Activated CD8-positive, alpha-beta T cell treated with anti-CD3 and anti-CD28 coated beads for 36 hours (primary cell): ENCODE measurements at regions not wholly inside any gene's neighbourhood (a gene's known extent, or its start where the extent isn't known, plus 50 kb on each side); places are given as distances from the start of the nearest gene placed in this dataset.

Source experiments
- ATAC-seq: fragments of 200-7000 bp; cut with Tn5 transposase; one replicate; pipeline ENCODE4 v1.10.0; 2021; ENCODE audit warnings: mild to moderate bottlenecking, moderate library complexity
- CTCF ChIA-PET: fragments of 350-600 bp; sonication (Branson Sonifier 250); formaldehyde crosslinking; loops from one replicate; lab custom pipeline; 2021; ENCODE audit warnings: antibody characterized with exemption; lab: Charles Lee
- POLR2A ChIA-PET: fragments of 350-600 bp; sonication (Branson Sonifier 250); formaldehyde crosslinking; loops from one replicate; lab custom pipeline; 2021; ENCODE audit warnings: antibody characterized with exemption; lab: Charles Lee
- DNase-seq: peaks from one replicate; pipeline ENCODE4 v3.0.0-alpha.2; 2020
- H3K27ac Mint-ChIP-seq: one replicate; pipeline ENCODE4 v1.8.0; 2021; ENCODE audit warnings: mild to moderate bottlenecking, mixed read lengths
- H3K27me3 Mint-ChIP-seq: one replicate; pipeline ENCODE4 v1.8.0; 2021; ENCODE audit warnings: mixed read lengths
- H3K36me3 Mint-ChIP-seq: one replicate; pipeline ENCODE4 v1.8.0; 2021; ENCODE audit warnings: low read depth, mixed read lengths
- H3K4me1 Mint-ChIP-seq: one replicate; pipeline ENCODE4 v1.8.0; 2021; ENCODE audit warnings: low read depth, mixed read lengths
- H3K4me3 Mint-ChIP-seq: one replicate; pipeline ENCODE4 v1.8.0; 2021; ENCODE audit warnings: mild to moderate bottlenecking, moderate library complexity, mixed read lengths
- H3K9me3 Mint-ChIP-seq: one replicate; pipeline ENCODE4 v1.8.0; 2021; ENCODE audit warnings: mixed read lengths
- CTCF ChIP-seq: fragments of 200-600 bp; IDR thresholded peaks from one replicate; pipeline ENCODE4 v1.8.0; 2022; ENCODE audit warnings: antibody characterized with exemption, mild to moderate bottlenecking
- intact Hi-C: fragments of 100-400 bp; cut with micrococcal nuclease; formaldehyde crosslinking; loops from one replicate; pipeline ENCODE4 v1.10.0; 2022

GRCh38 chr6:19059102-19059501 lies 672.0 kb downstream of the RNF144B start:
- CTCF ChIA-PET: no interaction called here
- DNase-seq (no peak), ATAC-seq (no peak)
- no peaks in the 10 kb centered on the region for H3K36me3 Mint-ChIP-seq
- H3K4me1 Mint-ChIP-seq: no peaks in the 10 kb centered on the region
- H3K27me3 Mint-ChIP-seq: no peaks in the 10 kb centered on the region
- H3K9me3 Mint-ChIP-seq: peaks cover 12% of the 10 kb centered on the region
- H3K4me3 Mint-ChIP-seq: no peak overlapping the region
- TF ChIP-seq CTCF: no peak
- intact Hi-C loops: no loop called here
- no peak overlapping the region for H3K27ac Mint-ChIP-seq
- POLR2A ChIA-PET: no interaction called here

- H3K9me3 Mint-ChIP-seq: peaks cover 11% of the 10 kb centered on the region
- intact Hi-C loops: no loop called here
- no peaks in the 10 kb centered on the region for H3K4me1 Mint-ChIP-seq
- ChIA-PET CTCF (no interaction called here), POLR2A (no interaction called here)
- H3K27ac Mint-ChIP-seq: no peak overlapping the region
- H3K36me3 Mint-ChIP-seq: no peaks in the 10 kb centered on the region
- H3K27me3 Mint-ChIP-seq: no peaks in the 10 kb centered on the region
- no peak overlapping the region for H3K4me3 Mint-ChIP-seq
- no peak for TF ChIP-seq CTCF
- ATAC-seq (no peak), DNase-seq (no peak)
These were observed 680.0 kb downstream of the RNF144B start for GRCh38 chr6:19067165-19067564.

GRCh38 chr6:19070520-19070919 lies 683.4 kb downstream of the RNF144B start:
- Mint-ChIP-seq H3K36me3 (no peaks in the 10 kb centered on the region), H3K27me3 (no peaks in the 10 kb centered on the region), H3K4me3 (no peak overlapping the region), H3K9me3 (peaks cover 11% of the 10 kb centered on the region), H3K27ac (no peak overlapping the region), H3K4me1 (no peaks in the 10 kb centered on the region)
- intact Hi-C loops: no loop called here
- ATAC-seq (no peak), DNase-seq (no peak)
- ChIA-PET CTCF (no interaction called here), POLR2A (no interaction called here)
- TF ChIP-seq CTCF: no peak

- CTCF ChIA-PET: no interaction called here
- peaks cover 1% of the 10 kb centered on the region for H3K9me3 Mint-ChIP-seq
These were observed 696.7 kb downstream of the RNF144B start for GRCh38 chr6:19083801-19084200.

GRCh38 chr6:19086480-19086879 lies 699.3 kb downstream of the RNF144B start:
- DNase-seq: no peak
- Mint-ChIP-seq H3K4me3 (no peak overlapping the region), H3K9me3 (no peaks in the 10 kb centered on the region), H3K27me3 (no peaks in the 10 kb centered on the region), H3K36me3 (no peaks in the 10 kb centered on the region), H3K27ac (no peak overlapping the region), H3K4me1 (no peaks in the 10 kb centered on the region)
- ChIA-PET POLR2A (no interaction called here), CTCF (no interaction called here)
- TF ChIP-seq CTCF: no peak
- intact Hi-C loops: no loop called here
- no peak for ATAC-seq

More at GRCh38 chr6:19083801-19084200, 696.7 kb downstream of the RNF144B start:
- POLR2A ChIA-PET: no interaction called here
- ATAC-seq (no peak), DNase-seq (no peak)
- intact Hi-C loops: no loop called here
- Mint-ChIP-seq H3K4me3 (no peak overlapping the region), H3K36me3 (no peaks in the 10 kb centered on the region), H3K27me3 (no peaks in the 10 kb centered on the region), H3K27ac (no peak overlapping the region), H3K4me1 (no peaks in the 10 kb centered on the region)
- no peak for TF ChIP-seq CTCF
